HepG2 (cell line): ENCODE measurements at regions not wholly inside any gene's neighbourhood (a gene's known extent, or its start where the extent isn't known, plus 50 kb on each side); places are given as distances from the start of the nearest gene placed in this dataset.
A peak's percentile ranks its signal among the peaks of the same experiment; 100 is the strongest.

Experiments used
- CHD2 ChIP-seq: IDR thresholded peaks from 2 replicates; pipeline ENCODE4 v1.6.1; 2011; ENCODE audit warnings: low read depth, low read length, improper control_type of control experiment
- DMAP1 ChIP-seq: IDR thresholded peaks from 2 replicates; pipeline ENCODE4 v1.6.1; 2016
- FOXA1 ChIP-seq, 2 experiments: fragments of 450-650 bp in 1 of 2; sonication (generic) in 1 of 2; formaldehyde crosslinking in 1 of 2; IDR thresholded peaks; 2 replicates each; pipeline versions ENCODE4 v1.4.0 to v1.6.1; 2016 to 2020; ENCODE audit warnings: missing genetic modification reagents in 1 of 2
- GPN1 ChIP-seq: sonication (generic); formaldehyde crosslinking; IDR thresholded peaks from 2 replicates; pipeline ENCODE4 v1.5.1; 2020; ENCODE audit warnings: missing genetic modification reagents, borderline replicate concordance
- HCFC1 ChIP-seq: fragments of 150-350 bp; IDR thresholded peaks from 2 replicates; pipeline ENCODE4 v1.6.1; 2014; ENCODE audit warnings: low read depth, low read length
- HOXA5 ChIP-seq: sonication (generic); formaldehyde crosslinking; IDR thresholded peaks from 2 replicates; pipeline ENCODE4 v1.4.0; 2020; ENCODE audit warnings: missing genetic modification reagents
- MAZ ChIP-seq, 2 experiments: sonication (generic) in 1 of 2; formaldehyde crosslinking in 1 of 2; IDR thresholded peaks; 2 replicates each; pipeline versions ENCODE4 v1.5.0 to v1.6.1; 2012 to 2020; ENCODE audit warnings: low read depth in 2 of 2, mild to moderate bottlenecking in 2 of 2, borderline replicate concordance in 1 of 2, improper control_type of control experiment in 1 of 2, low read length in 1 of 2, missing genetic modification reagents in 1 of 2, moderate library complexity in 1 of 2
- MIER2 ChIP-seq: IDR thresholded peaks from 2 replicates; pipeline ENCODE4 v1.6.1; 2016; ENCODE audit warnings: missing biosample characterization, missing genetic modification reagents
- MTF2 ChIP-seq: sonication (generic); formaldehyde crosslinking; IDR thresholded peaks from 2 replicates; pipeline ENCODE4 v1.5.0; 2020; ENCODE audit warnings: missing genetic modification reagents, borderline replicate concordance
- PCBP2 ChIP-seq: fragments of 200-400 bp; formaldehyde crosslinking; optimal IDR thresholded peaks from 2 replicates; pipeline ENCODE3; 2018; ENCODE audit warnings: low read length, low read depth; ENCODE audit not compliant: poor library complexity, severe bottlenecking
- PHF8 ChIP-seq: sonication (generic); formaldehyde crosslinking; IDR thresholded peaks from 2 replicates; pipeline ENCODE4 v1.5.0; 2020; ENCODE audit warnings: missing genetic modification reagents
- RBFOX2 ChIP-seq: fragments of 200-400 bp; formaldehyde crosslinking; IDR thresholded peaks from 2 replicates; pipeline ENCODE4 v1.6.1; 2017; ENCODE audit warnings: low read depth, mild to moderate bottlenecking, low read length
- RFX3 ChIP-seq: IDR thresholded peaks from 2 replicates; pipeline ENCODE4 v1.6.1; 2016; ENCODE audit warnings: missing biosample characterization, missing genetic modification reagents
- RXRA ChIP-seq: sonication (generic); formaldehyde crosslinking; IDR thresholded peaks from 2 replicates; pipeline ENCODE4 v1.5.1; 2020; ENCODE audit warnings: missing genetic modification reagents
- STAT5B ChIP-seq: sonication (generic); formaldehyde crosslinking; IDR thresholded peaks from 2 replicates; pipeline ENCODE4 v1.4.0; 2020; ENCODE audit warnings: missing genetic modification reagents
- TGIF2 ChIP-seq: IDR thresholded peaks from 2 replicates; pipeline ENCODE4 v1.6.1; 2016; ENCODE audit warnings: control low read depth, missing compliant biosample characterization
- ZFAT ChIP-seq: sonication (generic); formaldehyde crosslinking; conservative IDR thresholded peaks from 2 replicates; pipeline ENCODE4 v1.8.1; 2023; ENCODE audit warnings: missing genetic modification reagents, inconsistent platforms
- ZFY ChIP-seq: sonication (generic); formaldehyde crosslinking; IDR thresholded peaks from 2 replicates; pipeline ENCODE4 v1.4.0; 2020; ENCODE audit warnings: missing genetic modification reagents
- ZNF138 ChIP-seq: sonication (generic); formaldehyde crosslinking; IDR thresholded peaks from 2 replicates; pipeline ENCODE4 v1.5.0; 2020; ENCODE audit warnings: mild to moderate bottlenecking, low read depth, missing genetic modification reagents
- ZNF264 ChIP-seq: sonication (generic); formaldehyde crosslinking; IDR thresholded peaks from 2 replicates; pipeline ENCODE4 v1.4.0; 2020; ENCODE audit warnings: missing genetic modification reagents
- ZNF331 ChIP-seq: sonication (generic); formaldehyde crosslinking; IDR thresholded peaks from 2 replicates; pipeline ENCODE4 v1.4.0; 2020; ENCODE audit warnings: missing genetic modification reagents
- ZNF556 ChIP-seq: sonication (generic); formaldehyde crosslinking; IDR thresholded peaks from 2 replicates; pipeline ENCODE4 v1.4.0; 2020; ENCODE audit warnings: mild to moderate bottlenecking, missing genetic modification reagents, borderline replicate concordance
- ZNF776 ChIP-seq: sonication (generic); formaldehyde crosslinking; IDR thresholded peaks from 2 replicates; pipeline ENCODE4 v1.4.0; 2020; ENCODE audit warnings: mild to moderate bottlenecking, missing genetic modification reagents
- ZNF790 ChIP-seq: sonication (generic); formaldehyde crosslinking; IDR thresholded peaks from 2 replicates; pipeline ENCODE4 v1.8.0; 2022; ENCODE audit warnings: missing genetic modification reagents, mild to moderate bottlenecking, borderline replicate concordance
- ZZZ3 ChIP-seq: sonication (generic); formaldehyde crosslinking; IDR thresholded peaks from 2 replicates; pipeline ENCODE4 v1.4.0; 2020; ENCODE audit warnings: missing genetic modification reagents, mild to moderate bottlenecking, borderline replicate concordance
- TF ChIP-seq, protein P1 (sequence below): sonication (generic); formaldehyde crosslinking; IDR thresholded peaks from 2 replicates; pipeline ENCODE4 v1.8.1; 2022; ENCODE audit warnings: mild to moderate bottlenecking, missing genetic modification reagents
- TF ChIP-seq, protein P2 (sequence below): sonication (generic); formaldehyde crosslinking; IDR thresholded peaks from 2 replicates; pipeline ENCODE4 v1.8.0; 2022; ENCODE audit warnings: mild to moderate bottlenecking, missing genetic modification reagents, borderline replicate concordance
- TF ChIP-seq, protein P3 (sequence below): sonication (generic); formaldehyde crosslinking; IDR thresholded peaks from 2 replicates; pipeline ENCODE4 v1.5.0; 2020; ENCODE audit warnings: missing genetic modification reagents, mild to moderate bottlenecking, borderline replicate concordance

DNA sequence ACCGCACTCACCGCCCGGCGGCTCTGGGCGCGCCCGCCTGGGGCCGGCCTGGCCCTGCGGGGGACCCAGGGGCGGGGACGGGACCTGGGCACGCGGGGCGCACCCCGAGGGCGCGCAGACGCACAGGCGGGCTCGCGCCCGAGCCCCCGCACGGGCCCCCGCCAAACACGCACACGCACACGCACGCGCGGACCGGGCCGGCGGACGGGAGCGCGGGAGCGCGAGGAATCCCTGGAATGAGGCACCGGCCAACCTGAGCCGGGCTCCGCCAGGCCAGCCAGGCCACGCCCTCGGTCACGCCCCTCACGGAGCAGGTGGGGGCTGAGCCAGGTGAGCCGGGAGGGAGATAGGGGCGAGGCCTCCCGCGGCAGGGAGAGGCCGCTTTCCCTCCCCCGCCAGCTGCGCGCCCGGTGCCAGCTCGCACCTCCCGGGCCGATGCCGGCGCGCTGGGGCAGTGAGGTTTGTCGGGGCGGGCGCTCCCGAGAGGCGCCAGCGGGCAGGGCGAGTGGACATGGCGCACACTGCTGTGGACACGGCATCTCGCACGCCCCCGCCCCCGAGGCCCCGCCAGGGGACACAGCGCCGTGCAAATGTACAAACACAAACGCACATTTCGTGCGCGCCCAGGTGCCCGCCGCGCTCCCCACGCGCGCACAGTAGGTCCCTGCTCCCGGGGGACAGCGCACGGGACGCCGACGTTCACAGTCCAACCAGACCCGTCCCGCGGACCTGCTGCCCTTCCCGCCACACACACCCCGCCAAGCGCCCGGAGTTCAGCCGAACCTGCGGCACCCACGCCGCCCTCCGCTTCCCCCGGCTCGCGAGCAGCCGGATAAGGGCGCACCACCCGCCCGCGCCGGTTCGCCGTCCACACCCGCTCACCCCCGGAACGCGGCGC lies 75.9 kb upstream of the VGLL4 start (continued):
- TF ChIP-seq DMAP1 (CRISPR knock-in tag): 0 out of 2 replicates have a peak, but pooled peaks have one; percentile 15
- no peak for TF ChIP-seq HOXA5
- no peak for TF ChIP-seq FOXA1 (IDR thresholded peaks at IDR 0.05)
- TF ChIP-seq FOXA1 (CRISPR knock-in tag; IDR thresholded peaks at IDR 0.05): 0 out of 2 replicates have a peak, but pooled peaks have one; percentile 10
- no peak for TF ChIP-seq HCFC1
- TF ChIP-seq ZNF790 (CRISPR knock-in tag): peak; percentile 86; the same call in 1 of the 2 replicates
- no peak for TF ChIP-seq GPN1 (CRISPR knock-in tag)
- peak; percentile 26; the same call in 1 of the 2 replicates for TF ChIP-seq RBFOX2
- TF ChIP-seq ZFY (CRISPR knock-in tag): peak; percentile 42
- TF ChIP-seq TGIF2 (CRISPR knock-in tag): no peak
- TF ChIP-seq ZNF138 (CRISPR knock-in tag): 0 out of 2 replicates have a peak, but pooled peaks have one; percentile 50
- TF ChIP-seq MAZ (IDR thresholded peaks at IDR 0.05; ENCODE audit: borderline replicate concordance, low read depth, low read length): no peak; the same call in 1 of the 2 replicates
- no peak; the same call in 1 of the 2 replicates for TF ChIP-seq MAZ (CRISPR knock-in tag; IDR thresholded peaks at IDR 0.05; ENCODE audit: low read depth)
- TF ChIP-seq RFX3 (CRISPR knock-in tag): no peak
- no peak for TF ChIP-seq ZNF264 (CRISPR knock-in tag)
- TF ChIP-seq RXRA (CRISPR knock-in tag): no peak
- TF ChIP-seq, protein P1, sequence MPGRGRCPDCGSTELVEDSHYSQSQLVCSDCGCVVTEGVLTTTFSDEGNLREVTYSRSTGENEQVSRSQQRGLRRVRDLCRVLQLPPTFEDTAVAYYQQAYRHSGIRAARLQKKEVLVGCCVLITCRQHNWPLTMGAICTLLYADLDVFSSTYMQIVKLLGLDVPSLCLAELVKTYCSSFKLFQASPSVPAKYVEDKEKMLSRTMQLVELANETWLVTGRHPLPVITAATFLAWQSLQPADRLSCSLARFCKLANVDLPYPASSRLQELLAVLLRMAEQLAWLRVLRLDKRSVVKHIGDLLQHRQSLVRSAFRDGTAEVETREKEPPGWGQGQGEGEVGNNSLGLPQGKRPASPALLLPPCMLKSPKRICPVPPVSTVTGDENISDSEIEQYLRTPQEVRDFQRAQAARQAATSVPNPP (CRISPR knock-in tag): no peak
- no peak for TF ChIP-seq STAT5B
- TF ChIP-seq ZNF776 (CRISPR knock-in tag): no peak
- 0 out of 2 replicates have a peak, but pooled peaks have one; percentile 9 for TF ChIP-seq ZNF331 (CRISPR knock-in tag)
- no peak for TF ChIP-seq ZNF556 (CRISPR knock-in tag)
- no peak for TF ChIP-seq PHF8 (CRISPR knock-in tag)
- no peak for TF ChIP-seq MIER2 (CRISPR knock-in tag)
- TF ChIP-seq, protein P2, sequence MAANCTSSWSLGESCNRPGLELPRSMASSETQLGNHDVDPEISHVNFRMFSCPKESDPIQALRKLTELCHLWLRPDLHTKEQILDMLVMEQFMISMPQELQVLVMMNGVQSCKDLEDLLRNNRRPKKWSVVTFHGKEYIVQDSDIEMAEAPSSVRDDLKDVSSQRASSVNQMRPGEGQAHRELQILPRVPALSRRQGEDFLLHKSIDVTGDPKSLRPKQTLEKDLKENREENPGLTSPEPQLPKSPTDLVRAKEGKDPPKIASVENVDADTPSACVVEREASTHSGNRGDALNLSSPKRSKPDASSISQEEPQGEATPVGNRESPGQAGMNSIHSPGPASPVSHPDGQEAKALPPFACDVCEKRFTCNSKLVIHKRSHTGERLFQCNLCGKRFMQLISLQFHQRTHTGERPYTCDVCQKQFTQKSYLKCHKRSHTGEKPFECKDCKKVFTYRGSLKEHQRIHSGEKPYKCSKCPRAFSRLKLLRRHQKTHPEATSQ (CRISPR knock-in tag): 0 out of 2 replicates have a peak, but pooled peaks have one; percentile 32
- TF ChIP-seq ZFAT: no peak
- no peak for TF ChIP-seq ZZZ3
- no peak for TF ChIP-seq MTF2 (CRISPR knock-in tag)
- TF ChIP-seq, protein P3, sequence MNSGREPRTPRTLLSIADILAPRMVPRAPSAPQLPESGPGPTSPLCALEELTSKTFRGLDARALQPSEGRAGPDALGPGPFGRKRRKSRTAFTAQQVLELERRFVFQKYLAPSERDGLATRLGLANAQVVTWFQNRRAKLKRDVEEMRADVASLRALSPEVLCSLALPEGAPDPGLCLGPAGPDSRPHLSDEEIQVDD (CRISPR knock-in tag): peak; percentile 23; the same call in 1 of the 2 replicates
- no peak for TF ChIP-seq CHD2
- TF ChIP-seq PCBP2: no peak
